GM10266 (cell line): ENCODE measurements at regions not wholly inside any gene's neighbourhood (a gene's known extent, or its start where the extent isn't known, plus 50 kb on each side); places are given as distances from the start of the nearest gene placed in this dataset.

Experiments used
- DNase-seq: peaks from one replicate; pipeline ENCODE4 v3.0.0; 2012; ENCODE audit errors: extremely low spot score
- TF ChIP-seq, protein P1 (sequence below): IDR thresholded peaks from 2 replicates; pipeline ENCODE4 v1.5.1; 2012; ENCODE audit warnings: mild to moderate bottlenecking, low read depth; ENCODE audit not compliant: control insufficient read depth, insufficient read depth; ENCODE audit errors: missing control alignments

DNA sequence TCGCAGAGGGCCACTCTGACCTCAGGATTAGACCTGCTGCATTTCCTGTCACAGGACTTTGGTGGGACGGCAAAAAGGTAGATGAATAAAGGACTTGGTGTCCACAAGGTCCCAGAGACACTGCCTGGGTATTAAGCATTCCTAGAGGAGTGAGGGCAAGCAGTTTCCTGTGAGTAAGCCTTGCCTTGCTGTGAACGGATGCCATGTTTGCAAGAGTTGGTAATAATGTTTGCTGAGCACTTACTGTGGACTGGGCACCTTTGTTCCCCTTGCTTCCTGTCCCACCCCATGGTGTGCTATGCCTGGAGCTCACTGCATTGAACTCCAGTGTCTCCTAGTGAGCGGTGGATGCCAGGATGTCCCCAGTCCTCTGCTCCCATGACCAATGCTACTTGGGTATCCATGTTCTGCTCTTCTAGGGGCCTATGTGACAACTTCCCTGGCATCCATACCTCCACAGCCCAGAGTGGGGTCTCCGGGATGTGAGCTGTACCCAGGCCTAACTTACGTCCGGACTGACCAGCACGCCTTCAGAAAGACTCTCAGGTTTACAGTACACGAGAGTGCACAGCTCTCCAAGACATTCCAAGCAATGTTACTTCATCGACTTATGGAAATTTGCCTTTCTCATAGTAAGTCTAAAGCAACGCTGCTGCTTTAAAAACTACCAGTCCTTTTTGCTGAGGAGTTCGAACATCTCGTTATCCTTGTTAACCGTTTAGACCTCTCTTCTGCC lies 95.5 kb upstream of the MSX1 start:
- DNase-seq: no peak
- TF ChIP-seq, protein P1, sequence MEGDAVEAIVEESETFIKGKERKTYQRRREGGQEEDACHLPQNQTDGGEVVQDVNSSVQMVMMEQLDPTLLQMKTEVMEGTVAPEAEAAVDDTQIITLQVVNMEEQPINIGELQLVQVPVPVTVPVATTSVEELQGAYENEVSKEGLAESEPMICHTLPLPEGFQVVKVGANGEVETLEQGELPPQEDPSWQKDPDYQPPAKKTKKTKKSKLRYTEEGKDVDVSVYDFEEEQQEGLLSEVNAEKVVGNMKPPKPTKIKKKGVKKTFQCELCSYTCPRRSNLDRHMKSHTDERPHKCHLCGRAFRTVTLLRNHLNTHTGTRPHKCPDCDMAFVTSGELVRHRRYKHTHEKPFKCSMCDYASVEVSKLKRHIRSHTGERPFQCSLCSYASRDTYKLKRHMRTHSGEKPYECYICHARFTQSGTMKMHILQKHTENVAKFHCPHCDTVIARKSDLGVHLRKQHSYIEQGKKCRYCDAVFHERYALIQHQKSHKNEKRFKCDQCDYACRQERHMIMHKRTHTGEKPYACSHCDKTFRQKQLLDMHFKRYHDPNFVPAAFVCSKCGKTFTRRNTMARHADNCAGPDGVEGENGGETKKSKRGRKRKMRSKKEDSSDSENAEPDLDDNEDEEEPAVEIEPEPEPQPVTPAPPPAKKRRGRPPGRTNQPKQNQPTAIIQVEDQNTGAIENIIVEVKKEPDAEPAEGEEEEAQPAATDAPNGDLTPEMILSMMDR: no peak

DNA sequence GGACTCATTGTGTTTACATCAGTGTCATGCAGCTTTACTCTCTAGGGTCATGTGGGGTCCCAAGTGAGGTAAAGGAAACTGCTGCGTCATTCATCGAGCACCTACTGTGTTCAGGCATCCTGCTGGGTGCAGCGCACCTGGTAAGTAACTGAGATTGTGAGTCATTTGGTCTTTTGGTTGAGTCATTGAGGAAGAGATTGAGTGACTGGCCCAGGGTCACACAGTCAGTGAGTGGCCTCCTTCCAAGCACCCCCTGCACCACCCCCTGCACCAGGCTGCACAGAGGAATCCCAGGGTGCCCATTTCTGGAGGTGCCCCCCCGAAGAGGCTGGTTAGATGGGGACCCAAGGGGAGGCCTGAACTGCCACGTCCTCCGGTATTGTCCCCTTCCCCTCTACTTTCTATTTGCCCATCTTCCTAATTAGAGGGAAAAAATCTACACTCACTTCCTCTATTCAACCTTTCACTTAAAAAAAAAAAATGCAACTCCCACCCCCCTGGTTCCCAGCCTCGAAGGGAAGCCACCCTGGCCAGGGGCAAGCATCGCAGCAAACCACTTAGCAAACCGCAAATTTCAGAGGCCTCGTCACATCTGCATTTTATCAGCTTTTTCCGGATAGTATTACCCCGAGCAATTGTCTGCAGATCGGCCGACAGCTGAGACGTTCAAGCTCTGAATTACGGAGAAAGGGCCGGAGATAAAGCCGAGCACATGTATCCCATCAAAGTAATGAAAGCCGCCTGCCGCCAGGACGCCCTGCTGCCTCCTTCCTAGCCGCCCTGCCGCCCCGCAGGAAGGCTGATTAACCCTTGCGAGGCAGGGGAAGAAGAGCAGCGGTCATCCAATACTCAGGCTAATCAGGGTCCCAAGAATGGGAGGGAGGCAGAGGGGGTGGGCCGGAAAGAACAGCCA lies 96.3 kb upstream of the MSX1 start:
- peak; percentile 73 for DNase-seq
- TF ChIP-seq, protein P1: no peak

DNA sequence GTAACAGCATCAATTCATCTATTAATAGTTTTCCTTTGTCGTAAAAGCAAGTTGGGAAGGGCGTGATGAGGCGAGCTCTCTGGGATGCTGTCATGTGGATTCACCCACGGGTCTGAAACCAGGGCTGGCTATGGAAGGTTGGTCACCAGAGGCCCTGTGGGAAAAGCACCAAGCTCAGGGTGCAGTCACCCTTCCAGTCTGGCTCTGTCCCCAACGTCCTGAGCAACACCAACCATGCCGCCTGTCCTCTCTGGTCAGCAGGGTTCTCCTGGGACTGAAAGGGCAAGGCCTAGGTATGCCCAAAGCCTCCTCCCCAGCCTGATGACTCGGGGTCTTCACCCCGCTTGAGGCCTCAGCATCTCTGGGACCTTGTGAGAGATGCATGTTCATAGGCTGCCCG lies 97.2 kb upstream of the MSX1 start:
- TF ChIP-seq, protein P1: no peak
- no peak for DNase-seq

DNA sequence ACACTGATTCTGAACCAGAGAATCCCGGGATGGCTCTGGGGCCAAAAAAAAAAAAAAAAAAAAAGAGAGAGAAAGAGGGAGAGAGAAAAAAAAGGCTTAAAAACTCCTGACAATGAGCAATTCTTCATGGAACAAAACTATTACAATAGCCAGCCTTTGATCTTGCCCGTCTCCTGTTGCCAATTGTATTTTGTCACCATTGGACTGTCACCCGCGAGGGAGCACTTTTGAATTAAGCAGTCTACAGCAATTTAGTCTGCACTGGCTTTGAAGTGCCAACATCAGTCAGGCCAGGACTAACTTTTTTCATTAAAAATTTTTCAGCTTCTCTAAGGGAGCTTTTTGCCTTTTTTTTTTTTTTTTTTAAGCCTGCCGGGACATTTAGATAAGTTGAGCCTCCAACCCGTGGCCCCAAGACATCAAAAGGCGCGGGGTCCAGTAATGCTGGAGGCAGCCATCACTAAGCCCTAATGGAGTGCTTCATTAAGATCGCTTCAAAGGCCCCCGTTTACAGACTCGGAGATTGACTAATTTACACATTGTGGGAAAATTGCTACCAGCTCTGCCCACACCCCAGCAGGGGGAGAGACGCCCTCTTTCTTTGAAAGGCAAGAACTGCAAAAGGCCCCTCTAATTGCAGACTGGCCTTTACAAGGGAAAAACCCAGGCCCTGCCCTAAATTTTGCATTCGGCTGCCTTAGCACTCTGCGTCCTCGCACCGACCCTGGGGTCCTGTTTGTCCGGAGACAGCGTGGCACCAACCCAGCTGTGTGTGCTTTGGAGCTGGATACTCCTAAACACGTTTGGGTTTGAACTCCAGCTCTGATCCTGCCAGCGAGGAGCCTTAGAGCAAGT lies 98.1 kb upstream of the MSX1 start:
- TF ChIP-seq, protein P1: no peak
- no peak for DNase-seq

DNA sequence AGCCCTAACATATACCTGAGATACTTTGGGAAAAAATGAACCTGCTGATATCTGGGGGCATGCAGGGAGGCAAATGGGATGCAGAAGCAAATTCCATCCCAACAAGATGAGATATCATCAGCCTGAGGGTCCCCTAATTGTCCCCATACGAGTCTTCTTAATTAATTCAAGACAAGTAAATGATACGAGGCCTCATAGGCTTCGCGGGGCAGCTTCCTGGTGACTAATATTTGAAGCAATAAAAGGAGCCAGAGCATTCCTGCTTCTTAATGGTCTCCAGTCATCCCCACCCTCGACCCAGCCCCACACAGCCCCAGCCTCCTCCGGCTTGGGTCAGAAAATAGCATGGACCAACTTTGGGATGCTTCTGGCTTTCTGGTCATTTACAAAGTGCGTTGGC lies 99.6 kb upstream of the MSX1 start:
- TF ChIP-seq, protein P1: no peak
- DNase-seq: no peak

DNA sequence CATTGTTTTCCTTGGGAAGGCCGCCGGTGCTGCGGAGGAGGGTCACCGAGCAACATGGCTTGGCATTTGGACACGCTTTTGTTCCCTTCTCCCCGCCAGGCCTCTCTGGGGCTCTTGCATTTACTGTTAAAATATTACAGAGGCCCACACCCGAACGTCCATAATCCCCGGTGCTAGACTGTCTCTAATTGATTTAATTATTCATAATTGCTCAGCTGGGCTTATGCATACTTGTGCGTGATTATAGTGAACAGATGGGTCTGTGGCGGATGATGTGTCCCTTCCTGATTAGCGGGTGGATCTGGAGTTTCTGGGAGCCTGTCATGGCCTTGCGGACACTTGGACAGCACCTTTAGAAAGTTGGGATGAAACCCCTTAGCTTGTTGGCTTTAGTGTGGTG lies 100.2 kb upstream of the MSX1 start:
- no peak for DNase-seq
- TF ChIP-seq, protein P1: no peak
